GM12874 (cell line): ENCODE measurements at regions not wholly inside any gene's neighbourhood (a gene's known extent, or its start where the extent isn't known, plus 50 kb on each side); places are given as distances from the start of the nearest gene placed in this dataset.

Experiments used
- TF ChIP-seq, protein P1 (sequence below): IDR thresholded peaks from 2 replicates; pipeline ENCODE4 v1.5.1; 2011; ENCODE audit warnings: low read depth, mild to moderate bottlenecking, control low read depth, low read length, moderate library complexity; ENCODE audit not compliant: insufficient read depth

- TF ChIP-seq, protein P1, sequence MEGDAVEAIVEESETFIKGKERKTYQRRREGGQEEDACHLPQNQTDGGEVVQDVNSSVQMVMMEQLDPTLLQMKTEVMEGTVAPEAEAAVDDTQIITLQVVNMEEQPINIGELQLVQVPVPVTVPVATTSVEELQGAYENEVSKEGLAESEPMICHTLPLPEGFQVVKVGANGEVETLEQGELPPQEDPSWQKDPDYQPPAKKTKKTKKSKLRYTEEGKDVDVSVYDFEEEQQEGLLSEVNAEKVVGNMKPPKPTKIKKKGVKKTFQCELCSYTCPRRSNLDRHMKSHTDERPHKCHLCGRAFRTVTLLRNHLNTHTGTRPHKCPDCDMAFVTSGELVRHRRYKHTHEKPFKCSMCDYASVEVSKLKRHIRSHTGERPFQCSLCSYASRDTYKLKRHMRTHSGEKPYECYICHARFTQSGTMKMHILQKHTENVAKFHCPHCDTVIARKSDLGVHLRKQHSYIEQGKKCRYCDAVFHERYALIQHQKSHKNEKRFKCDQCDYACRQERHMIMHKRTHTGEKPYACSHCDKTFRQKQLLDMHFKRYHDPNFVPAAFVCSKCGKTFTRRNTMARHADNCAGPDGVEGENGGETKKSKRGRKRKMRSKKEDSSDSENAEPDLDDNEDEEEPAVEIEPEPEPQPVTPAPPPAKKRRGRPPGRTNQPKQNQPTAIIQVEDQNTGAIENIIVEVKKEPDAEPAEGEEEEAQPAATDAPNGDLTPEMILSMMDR = no peak
Measured at GRCh38 chr15:98266295-98266694, 305.8 kb downstream of the ARRDC4 start.

DNA sequence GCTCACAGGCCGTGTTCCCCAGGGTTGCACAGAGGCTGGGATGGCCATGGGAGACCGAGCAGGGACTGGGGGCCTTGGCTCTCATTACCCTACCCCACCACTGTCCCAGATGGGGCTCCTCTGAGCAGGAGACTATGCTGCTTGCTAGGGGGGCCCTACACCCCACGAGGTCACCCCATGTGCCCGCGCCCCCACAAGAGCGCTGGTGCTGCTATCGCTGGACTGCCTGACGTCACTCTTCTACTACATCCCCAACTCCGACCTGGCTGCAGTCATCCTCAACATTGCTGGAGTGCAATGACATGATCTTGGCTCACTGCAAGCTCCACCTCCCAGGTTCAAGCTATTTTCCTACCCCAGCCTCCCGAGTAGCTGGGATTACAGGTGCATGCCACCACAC, 307.7 kb downstream of the ARRDC4 start:
- TF ChIP-seq, protein P1 = no peak

GRCh38 chr15:98272625-98273024, 312.1 kb downstream of the ARRDC4 start:
- TF ChIP-seq, protein P1 = no peak

- TF ChIP-seq, protein P1 = no peak
Measured at GRCh38 chr15:98276018-98276417, 315.5 kb downstream of the ARRDC4 start.

- TF ChIP-seq, protein P1 = no peak
Measured at GRCh38 chr15:98277602-98278001, 317.1 kb downstream of the ARRDC4 start.

GRCh38 chr15:98280284-98280975, 319.9 kb downstream of the ARRDC4 start:
- TF ChIP-seq, protein P1 = no peak

GRCh38 chr15:98281130-98281529, 320.6 kb downstream of the ARRDC4 start:
- TF ChIP-seq, protein P1 = no peak
